GM12865 (cell line): ENCODE measurements at regions not wholly inside any gene's neighbourhood (a gene's known extent, or its start where the extent isn't known, plus 50 kb on each side); places are given as distances from the start of the nearest gene placed in this dataset.

ENCODE experiments used
- DNase-seq: peaks from one replicate; pipeline ENCODE4 v3.0.0; 2010; ENCODE audit warnings: low read depth
- H3K4me3 ChIP-seq: 2 replicates; pipeline ENCODE4 v1.5.1; 2011; ENCODE audit warnings: mild to moderate bottlenecking, low read depth, low read length, control low read depth
- TF ChIP-seq, protein P1 (sequence below): IDR thresholded peaks from 2 replicates; pipeline ENCODE4 v1.5.1; 2011; ENCODE audit warnings: low read length, control low read depth, low read depth, inconsistent platforms; ENCODE audit not compliant: insufficient read depth; ENCODE audit errors: missing control alignments

DNA sequence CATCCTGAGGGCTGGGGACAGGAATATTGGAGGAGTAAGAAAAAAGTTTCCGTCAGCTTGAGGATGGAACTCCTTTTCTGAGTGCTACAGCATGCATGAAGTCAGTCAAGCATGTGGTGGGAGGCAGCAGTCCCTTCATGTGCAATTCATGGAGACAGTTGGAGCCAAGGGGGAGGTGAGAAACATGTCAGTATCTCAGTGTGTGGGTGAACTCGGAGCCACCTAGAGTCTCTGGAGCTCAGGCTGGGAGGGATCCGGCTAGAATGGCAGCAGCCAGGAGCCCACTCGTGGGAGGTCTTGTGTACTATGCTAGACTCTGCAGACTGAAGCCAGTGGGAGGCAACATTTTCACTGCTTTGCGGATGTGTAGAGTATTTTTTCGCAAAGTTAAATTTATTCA lies 60.3 kb downstream of the AVPR1A start:
- TF ChIP-seq, protein P1, sequence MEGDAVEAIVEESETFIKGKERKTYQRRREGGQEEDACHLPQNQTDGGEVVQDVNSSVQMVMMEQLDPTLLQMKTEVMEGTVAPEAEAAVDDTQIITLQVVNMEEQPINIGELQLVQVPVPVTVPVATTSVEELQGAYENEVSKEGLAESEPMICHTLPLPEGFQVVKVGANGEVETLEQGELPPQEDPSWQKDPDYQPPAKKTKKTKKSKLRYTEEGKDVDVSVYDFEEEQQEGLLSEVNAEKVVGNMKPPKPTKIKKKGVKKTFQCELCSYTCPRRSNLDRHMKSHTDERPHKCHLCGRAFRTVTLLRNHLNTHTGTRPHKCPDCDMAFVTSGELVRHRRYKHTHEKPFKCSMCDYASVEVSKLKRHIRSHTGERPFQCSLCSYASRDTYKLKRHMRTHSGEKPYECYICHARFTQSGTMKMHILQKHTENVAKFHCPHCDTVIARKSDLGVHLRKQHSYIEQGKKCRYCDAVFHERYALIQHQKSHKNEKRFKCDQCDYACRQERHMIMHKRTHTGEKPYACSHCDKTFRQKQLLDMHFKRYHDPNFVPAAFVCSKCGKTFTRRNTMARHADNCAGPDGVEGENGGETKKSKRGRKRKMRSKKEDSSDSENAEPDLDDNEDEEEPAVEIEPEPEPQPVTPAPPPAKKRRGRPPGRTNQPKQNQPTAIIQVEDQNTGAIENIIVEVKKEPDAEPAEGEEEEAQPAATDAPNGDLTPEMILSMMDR = no peak
- DNase-seq = no peak
- no peak overlapping the region for H3K4me3 ChIP-seq

- H3K4me3 ChIP-seq = no peak overlapping the region
- TF ChIP-seq, protein P1 = no peak
- no peak for DNase-seq
These were observed 64.7 kb downstream of the AVPR1A start for GRCh38 chr12:63086149-63086915.

DNA sequence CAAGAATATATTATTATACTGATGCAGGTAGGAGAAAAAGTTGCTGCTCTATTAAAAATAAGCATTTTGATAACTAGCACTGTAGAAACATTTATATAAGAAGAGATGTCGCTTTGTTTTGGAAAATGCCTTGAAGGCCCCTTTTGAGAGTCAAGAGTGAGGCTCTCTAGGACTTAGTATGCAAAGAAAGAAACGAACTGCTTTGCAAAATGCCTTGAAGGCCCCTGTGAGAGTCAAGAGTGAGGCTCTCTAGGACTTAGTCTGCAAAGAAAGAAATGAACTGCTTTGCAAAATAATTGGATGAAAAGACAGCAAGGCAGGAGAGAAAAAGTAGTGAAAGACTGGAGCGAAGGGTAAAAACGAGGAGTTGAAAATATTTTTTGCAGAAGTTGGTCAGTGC lies 65.9 kb downstream of the AVPR1A start:
- no peak for DNase-seq
- TF ChIP-seq, protein P1 = no peak
- H3K4me3 ChIP-seq = no peak overlapping the region

DNA sequence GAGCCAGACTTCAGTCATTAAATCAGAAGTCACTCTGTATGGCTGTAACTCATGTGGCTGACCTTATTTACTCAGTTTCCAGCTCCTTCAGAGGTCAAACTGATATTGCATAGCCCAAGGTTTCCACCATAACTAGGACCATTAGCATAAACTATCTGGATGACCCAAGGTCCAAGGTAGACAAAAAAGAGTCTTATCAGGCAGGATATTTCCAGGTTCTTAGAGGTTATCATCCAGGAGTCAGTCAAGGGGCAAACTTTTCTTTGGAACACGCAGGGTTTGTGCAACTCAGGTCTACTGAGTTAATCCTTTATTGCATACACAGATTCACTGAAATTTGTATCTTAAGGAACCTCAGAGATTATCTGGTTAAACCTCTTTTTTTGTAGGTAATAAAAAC lies 66.5 kb downstream of the AVPR1A start:
- H3K4me3 ChIP-seq = no peak overlapping the region
- no peak for DNase-seq
- TF ChIP-seq, protein P1 = no peak

GRCh38 chr12:63083046-63083445 lies 68.0 kb downstream of the AVPR1A start:
- no peak overlapping the region for H3K4me3 ChIP-seq
- TF ChIP-seq, protein P1 = no peak
- DNase-seq = no peak

DNA sequence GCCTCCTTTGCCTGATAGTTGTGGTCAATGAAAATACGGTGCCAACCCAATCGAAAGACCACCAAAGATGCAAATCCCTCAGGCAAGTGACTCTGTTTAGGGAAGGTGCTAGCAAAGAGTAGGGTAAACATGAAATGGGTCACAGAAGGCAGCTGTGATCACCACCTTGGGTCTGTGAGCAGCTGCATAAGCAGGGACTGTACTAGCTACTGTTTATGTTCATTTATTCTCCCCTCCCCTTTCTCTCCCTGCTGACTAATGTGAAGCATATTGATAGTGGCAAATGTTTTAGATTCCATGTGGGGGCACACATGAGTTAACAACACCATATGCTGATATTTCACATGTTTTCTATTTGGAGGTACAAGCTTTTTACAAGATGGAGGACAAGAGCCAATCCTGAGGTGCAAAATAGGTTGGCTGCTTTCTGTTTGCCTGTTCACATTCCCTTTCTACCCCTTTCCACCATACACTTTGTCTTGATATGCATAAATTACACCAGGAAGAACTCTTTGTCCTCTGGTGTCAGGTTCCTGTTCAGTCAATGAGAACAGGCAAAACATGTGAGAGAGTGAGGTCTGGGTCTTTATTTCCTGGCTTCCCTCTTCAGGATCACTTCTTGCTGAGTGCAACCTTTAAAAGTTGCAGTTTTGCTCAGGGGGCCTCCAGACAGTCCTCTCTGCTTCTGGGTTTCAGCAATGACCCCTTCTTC lies 71.1 kb downstream of the AVPR1A start:
- TF ChIP-seq, protein P1 = no peak
- DNase-seq = no peak
- no peak overlapping the region for H3K4me3 ChIP-seq
